Fibroblast of lung (primary cell): ENCODE measurements at regions not wholly inside any gene's neighbourhood (a gene's known extent, or its start where the extent isn't known, plus 50 kb on each side); places are given as distances from the start of the nearest gene placed in this dataset.

Source experiments
- DNase-seq, 2 donors: peaks; one replicate each; pipeline versions ENCODE4 v3.0.0 to v3.0.0-alpha.2; 2010; ENCODE audit warnings: low read depth in 2 of 2
- H2AFZ ChIP-seq: 2 replicates; pipeline ENCODE4 v1.5.1; 2012; ENCODE audit warnings: low read length, control low read depth, inconsistent platforms
- H3K27ac ChIP-seq: 2 replicates; pipeline ENCODE4 v1.5.1; 2011; ENCODE audit warnings: low read length, control low read depth; ENCODE audit not compliant: insufficient read depth
- H3K27me3 ChIP-seq: 2 replicates; pipeline ENCODE4 v1.5.1; 2011; ENCODE audit warnings: mild to moderate bottlenecking, low read length; ENCODE audit not compliant: control insufficient read depth, insufficient read depth
- H3K36me3 ChIP-seq: 2 replicates; pipeline ENCODE4 v1.5.1; 2011; ENCODE audit warnings: low read length; ENCODE audit not compliant: control insufficient read depth, insufficient read depth
- H3K4me1 ChIP-seq: 2 replicates; pipeline ENCODE4 v1.5.1; 2011; ENCODE audit warnings: low read length; ENCODE audit not compliant: control insufficient read depth, insufficient read depth; ENCODE audit errors: extremely low read depth
- H3K4me2 ChIP-seq: 2 replicates; pipeline ENCODE4 v1.5.1; 2011; ENCODE audit warnings: low read length, control low read depth; ENCODE audit not compliant: insufficient read depth; ENCODE audit errors: extremely low read depth
- H3K4me3 ChIP-seq, 4 experiments: fragments of 200-600 bp in 1 of 4; sonication (generic) in 1 of 4; replicated peaks in 1 of 4; 2 replicates each; pipeline ENCODE4 v1.5.1; 2011 to 2016; ENCODE audit warnings: low read length in 4 of 4, low read depth in 3 of 4, mild to moderate bottlenecking in 3 of 4, control low read depth in 2 of 4, inconsistent platforms in 1 of 4, mixed read lengths in 1 of 4; ENCODE audit not compliant: insufficient read depth in 1 of 4; ENCODE audit errors: control extremely low read depth in 1 of 4
- H3K79me2 ChIP-seq: 2 replicates; pipeline ENCODE4 v1.5.1; 2012; ENCODE audit warnings: mild to moderate bottlenecking, low read length, inconsistent platforms; ENCODE audit not compliant: control insufficient read depth, insufficient read depth
- H3K9ac ChIP-seq: 2 replicates; pipeline ENCODE4 v1.5.1; 2011; ENCODE audit warnings: mild to moderate bottlenecking, low read length, control low read depth; ENCODE audit not compliant: insufficient read depth
- H3K9me3 ChIP-seq: 2 replicates; pipeline ENCODE4 v1.5.1; 2012; ENCODE audit warnings: low read depth, low read length; ENCODE audit not compliant: control insufficient read depth, insufficient read depth
- H4K20me1 ChIP-seq: 2 replicates; pipeline ENCODE4 v1.5.1; 2011; ENCODE audit warnings: low read length; ENCODE audit not compliant: control insufficient read depth, insufficient read depth; ENCODE audit errors: extremely low read depth
- EZH2 ChIP-seq: IDR thresholded peaks from 2 replicates; pipeline ENCODE4 v1.5.1; 2012; ENCODE audit warnings: low read length, control low read depth, mild to moderate bottlenecking; ENCODE audit errors: missing control alignments
- TF ChIP-seq, protein P1 (sequence below), 2 donors: IDR thresholded peaks in 1 of 2; conservative IDR thresholded peaks in 1 of 2; 1 replicate in 1 of 2; 2 replicates in 1 of 2; pipeline ENCODE4 v1.5.1; 2011 to 2012; ENCODE audit warnings: low read length in 2 of 2, control low read depth in 1 of 2, inconsistent platforms in 1 of 2, low read depth in 1 of 2, mild to moderate bottlenecking in 1 of 2

GRCh38 chr4:26094076-26094475 is 180.1 kb downstream of the SMIM20 start:
- Histone ChIP-seq H3K27me3 (no peaks in the 10 kb centered on the region), H3K79me2 (no peaks in the 10 kb centered on the region), H3K4me3 (no peak overlapping the region), H3K4me1 (peaks cover 2% of the 10 kb centered on the region), H3K9ac (no peak overlapping the region), H3K27ac (peak overlapping the region; percentile 6), H3K9me3 (no peaks in the 10 kb centered on the region), H3K4me2 (no peak overlapping the region), H2AFZ (no peak overlapping the region), H3K36me3 (no peaks in the 10 kb centered on the region), H4K20me1 (no peaks in the 10 kb centered on the region)
- TF ChIP-seq EZH2, result no peak
- TF ChIP-seq, protein P1, sequence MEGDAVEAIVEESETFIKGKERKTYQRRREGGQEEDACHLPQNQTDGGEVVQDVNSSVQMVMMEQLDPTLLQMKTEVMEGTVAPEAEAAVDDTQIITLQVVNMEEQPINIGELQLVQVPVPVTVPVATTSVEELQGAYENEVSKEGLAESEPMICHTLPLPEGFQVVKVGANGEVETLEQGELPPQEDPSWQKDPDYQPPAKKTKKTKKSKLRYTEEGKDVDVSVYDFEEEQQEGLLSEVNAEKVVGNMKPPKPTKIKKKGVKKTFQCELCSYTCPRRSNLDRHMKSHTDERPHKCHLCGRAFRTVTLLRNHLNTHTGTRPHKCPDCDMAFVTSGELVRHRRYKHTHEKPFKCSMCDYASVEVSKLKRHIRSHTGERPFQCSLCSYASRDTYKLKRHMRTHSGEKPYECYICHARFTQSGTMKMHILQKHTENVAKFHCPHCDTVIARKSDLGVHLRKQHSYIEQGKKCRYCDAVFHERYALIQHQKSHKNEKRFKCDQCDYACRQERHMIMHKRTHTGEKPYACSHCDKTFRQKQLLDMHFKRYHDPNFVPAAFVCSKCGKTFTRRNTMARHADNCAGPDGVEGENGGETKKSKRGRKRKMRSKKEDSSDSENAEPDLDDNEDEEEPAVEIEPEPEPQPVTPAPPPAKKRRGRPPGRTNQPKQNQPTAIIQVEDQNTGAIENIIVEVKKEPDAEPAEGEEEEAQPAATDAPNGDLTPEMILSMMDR (conservative IDR thresholded peaks at IDR 0.05 in 1 of 2, IDR thresholded peaks at IDR 0.05 in 1 of 2; ENCODE audit: low read depth in 1 of 2, low read length in 2 of 2), result no peak
- peak in 1 of 2 donors; percentile 90 for DNase-seq

DNA sequence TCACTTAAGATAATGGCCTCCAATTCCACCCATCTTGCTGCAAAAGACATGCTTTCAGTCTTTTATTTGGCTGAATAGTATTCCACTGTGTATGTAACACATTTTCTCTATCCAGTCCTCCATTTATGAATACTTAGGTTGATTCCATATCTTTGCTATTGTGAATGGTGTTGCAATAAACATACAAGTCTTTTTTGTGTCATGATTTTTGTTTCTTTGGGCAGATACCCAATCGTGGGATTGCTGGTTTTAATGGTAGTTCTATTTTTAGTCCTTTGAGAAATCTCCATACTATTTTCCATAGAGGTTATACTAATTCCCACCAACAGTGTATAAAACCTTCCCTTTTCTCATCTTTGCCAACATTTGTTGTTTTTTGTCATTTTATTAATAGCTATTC is 180.9 kb downstream of the SMIM20 start:
- Histone ChIP-seq H3K27me3 (no peaks in the 10 kb centered on the region), H3K9ac (no peak overlapping the region), H3K36me3 (no peaks in the 10 kb centered on the region), H3K79me2 (no peaks in the 10 kb centered on the region), H3K27ac (no peak overlapping the region), H3K9me3 (no peaks in the 10 kb centered on the region), H2AFZ (no peak overlapping the region), H3K4me2 (no peak overlapping the region), H3K4me3 (no peak overlapping the region), H3K4me1 (peaks cover 2% of the 10 kb centered on the region), H4K20me1 (no peaks in the 10 kb centered on the region)
- peak; percentile 23 to 64 for DNase-seq
- TF ChIP-seq EZH2, result no peak
- TF ChIP-seq, protein P1 (conservative IDR thresholded peaks at IDR 0.05 in 1 of 2, IDR thresholded peaks at IDR 0.05 in 1 of 2; ENCODE audit: low read depth in 1 of 2, low read length in 2 of 2), result no peak

DNA sequence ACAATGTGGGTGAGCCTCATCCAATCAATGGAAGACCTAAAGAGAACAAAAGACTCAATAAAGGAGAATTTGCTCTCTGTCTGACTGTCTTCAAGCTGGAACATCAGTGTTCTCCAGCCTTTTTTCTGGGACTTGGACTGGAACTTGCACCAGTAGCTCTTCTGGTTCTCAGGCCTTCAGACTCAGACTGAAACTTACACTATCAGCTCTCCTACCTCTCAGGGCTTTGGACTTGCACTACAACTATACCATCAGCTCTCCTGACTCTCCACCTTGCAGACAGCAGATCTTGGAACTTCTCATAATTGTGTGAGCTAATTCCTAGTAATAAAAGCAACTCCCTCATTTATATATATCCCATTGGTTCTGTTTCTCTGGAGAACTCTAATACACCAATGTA is 185.9 kb downstream of the SMIM20 start:
- no peak overlapping the region for H3K27ac ChIP-seq
- no peak overlapping the region for H3K4me2 ChIP-seq
- no peaks in the 10 kb centered on the region for H3K36me3 ChIP-seq
- H2AFZ ChIP-seq, result no peak overlapping the region
- TF ChIP-seq, protein P1 (conservative IDR thresholded peaks at IDR 0.05 in 1 of 2, IDR thresholded peaks at IDR 0.05 in 1 of 2; ENCODE audit: low read depth in 1 of 2, low read length in 2 of 2), result no peak
- no peak overlapping the region for H3K9ac ChIP-seq
- no peaks in the 10 kb centered on the region for H4K20me1 ChIP-seq
- DNase-seq, result no peak
- no peaks in the 10 kb centered on the region for H3K27me3 ChIP-seq
- no peak overlapping the region for H3K4me3 ChIP-seq
- H3K79me2 ChIP-seq, result no peaks in the 10 kb centered on the region
- H3K9me3 ChIP-seq, result no peaks in the 10 kb centered on the region
- no peaks in the 10 kb centered on the region for H3K4me1 ChIP-seq
